ENCODE measurements at regions not wholly inside any gene's neighbourhood (a gene's known extent, or its start where the extent isn't known, plus 50 kb on each side); places are given as distances from the start of the nearest gene placed in this dataset.

- FAIRE-seq (no peak), ATAC-seq (no peak), DNase-seq (ENCODE audit: low read depth, low spot score) (no peak)
- Histone ChIP-seq H3K27ac (ENCODE audit: control insufficient read depth, insufficient read depth) (no peak overlapping the region), H3K4me2 (ENCODE audit: control insufficient read depth, insufficient read depth) (no peak overlapping the region), H3K4me3 (no peak overlapping the region), H4K20me1 (ENCODE audit: control insufficient read depth, insufficient read depth) (no peaks in the 10 kb centered on the region), H3K4me1 (ENCODE audit: control insufficient read depth, insufficient read depth, low read length) (no peaks in the 10 kb centered on the region), H3K36me3 (ENCODE audit: control insufficient read depth in 2 of 2, insufficient read depth in 2 of 2, low read length in 1 of 2) (no peaks in the 10 kb centered on the region), H2AFZ (ENCODE audit: control insufficient read depth, low read depth, low read length) (no peak overlapping the region), H3K9me3 (replicated peaks; ENCODE audit: control insufficient read depth, insufficient read depth, low read length) (no peaks in the 10 kb centered on the region), H3K27me3 (replicated peaks in 1 of 2; ENCODE audit: control insufficient read depth in 2 of 2, insufficient read depth in 2 of 2, low read length in 1 of 2) (no peaks in the 10 kb centered on the region), H3K9ac (ENCODE audit: control insufficient read depth, insufficient read depth, low read length) (no peak overlapping the region), H3K79me2 (ENCODE audit: control insufficient read depth, insufficient read depth, low read length) (no peaks in the 10 kb centered on the region)
- intact Hi-C loops (cut with micrococcal nuclease; ENCODE audit: unreplicated experiment) = no loop called here
- in situ Hi-C loops (cut with MboI) = loop anchor here (25.0 kb wide), 1 partner anchor 1281 kb away; the partner anchor contains the start of gene ISL1
- 40% methylated on average over 19 of the region's 20 CpGs for WGBS (ENCODE audit: insufficient coverage, insufficient replicate concordance, low lambda C conversion rate, missing lambda C conversion rate)
- BruUV-seq (replicated peaks) = no TSS peak
- SMC1A ChIA-PET (ENCODE audit: uncharacterized antibody, unreplicated experiment) = no interaction called here
- CTCF ChIA-PET = no interaction called here
- RAD21 ChIA-PET (ENCODE audit: unreplicated experiment) = no interaction called here
- POLR2A ChIA-PET = no interaction called here
- TF ChIP-seq MEF2A (IDR thresholded peaks at IDR 0.05; ENCODE audit: insufficient read depth, low read depth, low read length) = no peak
- TF ChIP-seq SP1 (IDR thresholded peaks at IDR 0.05; ENCODE audit: low read depth, low read length) = no peak
- no peak for TF ChIP-seq NFYB (IDR thresholded peaks at IDR 0.05; ENCODE audit: insufficient read depth, low read depth, low read length)
- TF ChIP-seq MTA3 (IDR thresholded peaks at IDR 0.05; ENCODE audit: borderline replicate concordance, low read length) = no peak
- TF ChIP-seq EED (IDR thresholded peaks at IDR 0.05; ENCODE audit: low read depth) = no peak
- TF ChIP-seq ETV6 (conservative IDR thresholded peaks at IDR 0.05 in 1 of 2, IDR thresholded peaks at IDR 0.05 in 1 of 2; ENCODE audit: borderline replicate concordance in 1 of 2, low read depth in 1 of 2) = no peak
- no peak for TF ChIP-seq RAD51 (IDR thresholded peaks at IDR 0.05)
These were observed 119.1 kb upstream of the ITGA1 start for GRCh38 chr5:52668544-52669185.

GRCh38 chr5:52672459-52672858 is 115.3 kb upstream of the ITGA1 start:
- DNase-seq (ENCODE audit: low read depth, low spot score) (no peak), FAIRE-seq (no peak), ATAC-seq (no peak)
- ChIA-PET POLR2A (interaction anchor here (0.6 kb wide), 1 partner anchor 14 kb away, joined by 6 read pairs; no protein-coding TSS in a partner anchor), CTCF (no interaction called here), SMC1A (ENCODE audit: uncharacterized antibody, unreplicated experiment) (no interaction called here), RAD21 (ENCODE audit: unreplicated experiment) (no interaction called here)
- WGBS (ENCODE audit: insufficient coverage, insufficient replicate concordance, low lambda C conversion rate, missing lambda C conversion rate) = 0% methylated on average over 1 of the region's 1 CpG
- no peaks in the 10 kb centered on the region for H3K4me1 ChIP-seq (ENCODE audit: control insufficient read depth, insufficient read depth, low read length)
- H2AFZ ChIP-seq (ENCODE audit: control insufficient read depth, low read depth, low read length) = no peak overlapping the region
- no peaks in the 10 kb centered on the region for H3K9me3 ChIP-seq (replicated peaks; ENCODE audit: control insufficient read depth, insufficient read depth, low read length)
- no peak overlapping the region for H3K4me3 ChIP-seq
- H3K79me2 ChIP-seq (ENCODE audit: control insufficient read depth, insufficient read depth, low read length) = no peaks in the 10 kb centered on the region
- no peak overlapping the region for H3K27ac ChIP-seq (ENCODE audit: control insufficient read depth, insufficient read depth)
- H3K4me2 ChIP-seq (ENCODE audit: control insufficient read depth, insufficient read depth) = no peak overlapping the region
- no TSS peak for BruUV-seq (replicated peaks)
- H3K27me3 ChIP-seq (replicated peaks in 1 of 2; ENCODE audit: control insufficient read depth in 2 of 2, insufficient read depth in 2 of 2, low read length in 1 of 2) = no peaks in the 10 kb centered on the region
- no peaks in the 10 kb centered on the region for H3K36me3 ChIP-seq (ENCODE audit: control insufficient read depth in 2 of 2, insufficient read depth in 2 of 2, low read length in 1 of 2)
- no peaks in the 10 kb centered on the region for H4K20me1 ChIP-seq (ENCODE audit: control insufficient read depth, insufficient read depth)
- H3K9ac ChIP-seq (ENCODE audit: control insufficient read depth, insufficient read depth, low read length) = no peak overlapping the region
- in situ Hi-C loops (cut with MboI) (loop anchor here (25.0 kb wide), 1 partner anchor 1285 kb away; the partner anchor contains the start of gene ISL1), intact Hi-C loops (cut with micrococcal nuclease; ENCODE audit: unreplicated experiment) (no loop called here)
- TF ChIP-seq MTA2 (IDR thresholded peaks at IDR 0.05; ENCODE audit: low read depth) = no peak
- no peak for TF ChIP-seq SUPT20H (IDR thresholded peaks at IDR 0.05; ENCODE audit: borderline replicate concordance, control insufficient read depth, low read depth, low read length)
- no peak for TF ChIP-seq ZBTB40 (IDR thresholded peaks at IDR 0.05; ENCODE audit: borderline replicate concordance)
- no peak for TF ChIP-seq SP1 (IDR thresholded peaks at IDR 0.05; ENCODE audit: low read depth, low read length)
- TF ChIP-seq TAF1 (IDR thresholded peaks at IDR 0.05; ENCODE audit: borderline replicate concordance, low read depth, low read length) = no peak
- no peak for TF ChIP-seq HCFC1 (IDR thresholded peaks at IDR 0.05; ENCODE audit: low read length)
- TF ChIP-seq POLR2AphosphoS2 (IDR thresholded peaks at IDR 0.05; ENCODE audit: low read depth, low read length) = no peak
- no peak for TF ChIP-seq YBX1 (IDR thresholded peaks at IDR 0.05)
- TF ChIP-seq CEBPB (IDR thresholded peaks at IDR 0.05; ENCODE audit: borderline replicate concordance in 1 of 2, low read depth in 2 of 2, low read length in 2 of 2) = no peak
